SU-DHL-6 (cell line): ENCODE measurements at regions not wholly inside any gene's neighbourhood (a gene's known extent, or its start where the extent isn't known, plus 50 kb on each side); places are given as distances from the start of the nearest gene placed in this dataset.
"Not testable (repeated sequence)": the region's sequence is repeated elsewhere in the genome, so short reads cannot be mapped to it uniquely, and the experiment has no call there.

Experiments
- H2AFZ ChIP-seq: fragments of 200-600 bp; sonication (generic); 2 replicates; pipeline ENCODE4 v1.6.1; 2014; ENCODE audit warnings: low read depth, mild to moderate bottlenecking, moderate library complexity, mixed read lengths, antibody characterized with exemption, low read length; ENCODE audit not compliant: severe bottlenecking
- H3F3A ChIP-seq: fragments of 200-600 bp; shearing (Covaris generic); 2 replicates; pipeline ENCODE4 v1.6.0; 2016; ENCODE audit warnings: antibody characterized with exemption, mild to moderate bottlenecking; ENCODE audit not compliant: insufficient read depth
- H3K27ac ChIP-seq: fragments of 200-600 bp; sonication (generic); 2 replicates; pipeline ENCODE4 v1.5.1; 2016; ENCODE audit warnings: low read depth, mild to moderate bottlenecking, low read length, moderate library complexity, mixed read lengths
- H3K27me3 ChIP-seq: fragments of 200-600 bp; sonication (generic), shearing (Covaris generic); 2 replicates; pipeline ENCODE4 v1.6.0; 2014; ENCODE audit warnings: mild to moderate bottlenecking, low read length
- H3K36me3 ChIP-seq: fragments of 200-600 bp; sonication (generic); 2 replicates; pipeline ENCODE4 v1.6.1; 2014; ENCODE audit warnings: mild to moderate bottlenecking, low read length, mixed read lengths
- H3K4me2 ChIP-seq: fragments of 300-600, 200-600 bp; shearing (Covaris generic), sonication (generic); 2 replicates; pipeline ENCODE4 v1.6.0; 2014; ENCODE audit warnings: low read length, low read depth, mild to moderate bottlenecking; ENCODE audit not compliant: poor library complexity, severe bottlenecking
- H3K4me3 ChIP-seq: fragments of 200-600 bp; sonication (generic); 2 replicates; pipeline ENCODE4 v1.5.1; 2014; ENCODE audit warnings: antibody characterized with exemption, low read length, mild to moderate bottlenecking, mixed read lengths; ENCODE audit not compliant: insufficient read depth, poor library complexity, severe bottlenecking
- H3K79me2 ChIP-seq: fragments of 200-600 bp; sonication (generic); 2 replicates; pipeline ENCODE4 v1.6.1; 2014; ENCODE audit warnings: mild to moderate bottlenecking, low read length, moderate library complexity; ENCODE audit not compliant: insufficient read depth
- H3K9ac ChIP-seq: fragments of 200-600 bp; sonication (generic); 2 replicates; pipeline ENCODE4 v1.7.0; 2014; ENCODE audit warnings: mild to moderate bottlenecking, low read length
- H3K9me2 ChIP-seq: fragments of 200-600 bp; sonication (generic); replicated peaks from 2 replicates; pipeline ENCODE4 v1.6.1; 2014; ENCODE audit warnings: low read length; ENCODE audit not compliant: insufficient read depth
- H3K9me3 ChIP-seq: fragments of 200-600 bp; sonication (generic); 2 replicates; pipeline ENCODE4 v1.6.1; 2014; ENCODE audit warnings: low read length, mixed read lengths; ENCODE audit not compliant: insufficient read depth
- H4K20me1 ChIP-seq: fragments of 200-600 bp; sonication (generic); 2 replicates; pipeline ENCODE4 v1.6.1; 2014; ENCODE audit warnings: low read depth, mild to moderate bottlenecking, antibody characterized with exemption, low read length, moderate library complexity, mixed read lengths
- CTCF ChIP-seq: fragments of 200-600 bp; sonication (generic); IDR thresholded peaks from one replicate; pipeline ENCODE4 v1.5.1; 2017; ENCODE audit warnings: antibody characterized with exemption, mild to moderate bottlenecking, low read length, moderate library complexity; ENCODE audit not compliant: insufficient read depth, poor library complexity, severe bottlenecking
- EZH2phosphoT487 ChIP-seq: fragments of 200-600 bp; sonication (generic), shearing (Covaris generic); conservative IDR thresholded peaks from 2 replicates; pipeline ENCODE4 v1.6.1; 2018; ENCODE audit warnings: mild to moderate bottlenecking, antibody characterized with exemption, low read length, moderate library complexity, mixed read lengths

GRCh38 chr11:67799808-67800207 is 125.4 kb upstream of the ALDH3B2 start:
- not testable (repeated sequence) for H3K27me3 ChIP-seq, H3K9me3 ChIP-seq, H3K9me2 ChIP-seq, H3K4me2 ChIP-seq, H3K36me3 ChIP-seq, H3K79me2 ChIP-seq, H3K4me3 ChIP-seq, H3K27ac ChIP-seq, H3K9ac ChIP-seq, H2AFZ ChIP-seq, H3F3A ChIP-seq, H4K20me1 ChIP-seq
- peak; percentile 13 for TF ChIP-seq CTCF

GRCh38 chr11:67797726-67798521 is 123.5 kb upstream of the ALDH3B2 start:
- not testable (repeated sequence) for H3K9me3 ChIP-seq, H3K4me2 ChIP-seq, H3K79me2 ChIP-seq, H3K9me2 ChIP-seq, H3K9ac ChIP-seq, H3F3A ChIP-seq, H3K27ac ChIP-seq, H3K27me3 ChIP-seq, H4K20me1 ChIP-seq, H3K4me3 ChIP-seq, H3K36me3 ChIP-seq, H2AFZ ChIP-seq

- Histone ChIP-seq H3F3A (no peaks in the 10 kb centered on the region), H3K79me2 (no peaks in the 10 kb centered on the region), H3K9ac (no peak overlapping the region), H3K9me2 (no peaks in the 10 kb centered on the region), H3K4me3 (no peak overlapping the region), H4K20me1 (no peaks in the 10 kb centered on the region), H3K9me3 (no peaks in the 10 kb centered on the region), H3K27me3 (no peaks in the 10 kb centered on the region), H3K27ac (no peak overlapping the region), H3K4me2 (no peak overlapping the region), H2AFZ (no peak overlapping the region), H3K36me3 (no peaks in the 10 kb centered on the region)
- no peak for TF ChIP-seq EZH2phosphoT487
- TF ChIP-seq CTCF, result no peak
These were observed 121.3 kb upstream of the ALDH3B2 start for GRCh38 chr11:67795746-67796145.

- H3K4me3 ChIP-seq, H3K27me3 ChIP-seq, H3K79me2 ChIP-seq, H3K9me2 ChIP-seq, H3K36me3 ChIP-seq, H3F3A ChIP-seq, H3K4me2 ChIP-seq, H3K9ac ChIP-seq, H3K9me3 ChIP-seq, H3K27ac ChIP-seq, H4K20me1 ChIP-seq, H2AFZ ChIP-seq: not testable (repeated sequence)
These were observed 119.3 kb upstream of the ALDH3B2 start for GRCh38 chr11:67793750-67794149.

- not testable (repeated sequence) for H3K79me2 ChIP-seq, H3K27me3 ChIP-seq, H4K20me1 ChIP-seq, H3K27ac ChIP-seq, H3K36me3 ChIP-seq, H3F3A ChIP-seq, H3K4me3 ChIP-seq, H3K9me2 ChIP-seq, H3K4me2 ChIP-seq, H3K9me3 ChIP-seq, H3K9ac ChIP-seq, H2AFZ ChIP-seq
These were observed 118.0 kb upstream of the ALDH3B2 start for GRCh38 chr11:67792273-67792990.

GRCh38 chr11:67791598-67792170 is 117.3 kb upstream of the ALDH3B2 start:
- not testable (repeated sequence) for H3K4me2 ChIP-seq, H3K4me3 ChIP-seq

More at GRCh38 chr11:67791598-67792170, 117.3 kb upstream of the ALDH3B2 start:
- H2AFZ ChIP-seq, H4K20me1 ChIP-seq, H3F3A ChIP-seq, H3K36me3 ChIP-seq, H3K9ac ChIP-seq, H3K27ac ChIP-seq, H3K9me2 ChIP-seq, H3K27me3 ChIP-seq, H3K9me3 ChIP-seq, H3K79me2 ChIP-seq: not testable (repeated sequence)
